Trophoblast cell (in vitro differentiated cells and primary cell): ENCODE measurements at regions not wholly inside any gene's neighbourhood (a gene's known extent, or its start where the extent isn't known, plus 50 kb on each side); places are given as distances from the start of the nearest gene placed in this dataset.

ENCODE experiments used
- DNase-seq, 2 donors: peaks; one replicate each; pipeline ENCODE4 v3.0.0-alpha.2; 2016
- H2AFZ ChIP-seq: 2 replicates; pipeline ENCODE4 v1.6.1; 2013; ENCODE audit warnings: low read length, moderate library complexity, mild to moderate bottlenecking; ENCODE audit not compliant: insufficient read depth, poor library complexity
- H2AK5ac ChIP-seq: 2 replicates; pipeline ENCODE4 v1.6.1; 2013; ENCODE audit warnings: mild to moderate bottlenecking, low read length
- H2BK120ac ChIP-seq: 2 replicates; pipeline ENCODE4 v1.6.1; 2013; ENCODE audit warnings: low read length, mild to moderate bottlenecking, moderate library complexity; ENCODE audit not compliant: insufficient read depth, poor library complexity
- H2BK12ac ChIP-seq: 2 replicates; pipeline ENCODE4 v1.6.1; 2013; ENCODE audit warnings: mild to moderate bottlenecking, low read length, moderate library complexity
- H2BK5ac ChIP-seq: 2 replicates; pipeline ENCODE4 v1.6.1; 2013; ENCODE audit warnings: low read length, low read depth, moderate library complexity, mild to moderate bottlenecking; ENCODE audit not compliant: poor library complexity
- H3K14ac ChIP-seq: 2 replicates; pipeline ENCODE4 v1.6.1; 2013; ENCODE audit warnings: mild to moderate bottlenecking, low read length
- H3K18ac ChIP-seq: 2 replicates; pipeline ENCODE4 v1.6.1; 2013; ENCODE audit warnings: mild to moderate bottlenecking, low read length
- H3K23ac ChIP-seq: 2 replicates; pipeline ENCODE4 v1.6.1; 2013; ENCODE audit warnings: low read length
- H3K27ac ChIP-seq: 2 replicates; pipeline ENCODE4 v1.5.1; 2013; ENCODE audit warnings: low read depth, mild to moderate bottlenecking, inconsistent platforms, low read length, moderate library complexity
- H3K27me3 ChIP-seq: 2 replicates; pipeline ENCODE4 v1.6.1; 2013; ENCODE audit warnings: inconsistent platforms, mild to moderate bottlenecking, low read length, moderate library complexity; ENCODE audit not compliant: insufficient read depth
- H3K36me3 ChIP-seq, 2 experiments: 1 replicate in 1 of 2; 2 replicates in 1 of 2; pipeline ENCODE4 v1.6.1; 2013; ENCODE audit warnings: low read length in 2 of 2, mild to moderate bottlenecking in 2 of 2, moderate library complexity in 1 of 2; ENCODE audit not compliant: insufficient read depth in 2 of 2, control insufficient read depth in 1 of 2
- H3K4ac ChIP-seq: 2 replicates; pipeline ENCODE4 v1.6.1; 2013; ENCODE audit warnings: low read depth, mild to moderate bottlenecking, low read length, moderate library complexity
- H3K4me1 ChIP-seq, 2 experiments: 1 replicate in 1 of 2; 2 replicates in 1 of 2; pipeline ENCODE4 v1.6.1; 2013; ENCODE audit warnings: low read length in 2 of 2, mild to moderate bottlenecking in 2 of 2, moderate library complexity in 1 of 2; ENCODE audit not compliant: insufficient read depth in 2 of 2, control insufficient read depth in 1 of 2
- H3K4me2 ChIP-seq: 2 replicates; pipeline ENCODE4 v1.6.1; 2013; ENCODE audit warnings: inconsistent platforms, mild to moderate bottlenecking, low read length, moderate library complexity
- H3K4me3 ChIP-seq: 2 replicates; pipeline ENCODE4 v1.5.1; 2013; ENCODE audit warnings: mild to moderate bottlenecking, low read depth, low read length, inconsistent platforms
- H3K79me1 ChIP-seq: one replicate; pipeline ENCODE4 v1.6.1; 2013; ENCODE audit warnings: low read length
- H3K79me2 ChIP-seq: 2 replicates; pipeline ENCODE4 v1.6.1; 2013; ENCODE audit warnings: low read length, mild to moderate bottlenecking; ENCODE audit not compliant: control insufficient read depth, insufficient read depth, poor library complexity
- H3K9ac ChIP-seq: 2 replicates; pipeline ENCODE4 v1.6.1; 2013; ENCODE audit warnings: mild to moderate bottlenecking, low read length
- H3K9me3 ChIP-seq: 2 replicates; pipeline ENCODE4 v1.6.1; 2013; ENCODE audit warnings: low read depth, mild to moderate bottlenecking, control low read depth, inconsistent platforms, low read length; ENCODE audit not compliant: insufficient read depth
- H4K12ac ChIP-seq: 2 replicates; pipeline ENCODE4 v1.6.1; 2013; ENCODE audit warnings: low read depth, mild to moderate bottlenecking, low read length, moderate library complexity
- H4K8ac ChIP-seq: 2 replicates; pipeline ENCODE4 v1.6.1; 2013; ENCODE audit warnings: low read depth, mild to moderate bottlenecking, low read length, moderate library complexity
- H4K91ac ChIP-seq: one replicate; pipeline ENCODE4 v1.6.1; 2013; ENCODE audit warnings: low read depth, mild to moderate bottlenecking, low read length, moderate library complexity
- WGBS: extraction: QIAGEN DNeasy Blood & Tissue Kit; methylation state at CpG from one replicate; pipeline ENCODE4 v1.1.7; 2013; ENCODE audit warnings: missing lambda C conversion rate; ENCODE audit not compliant: insufficient read length, insufficient coverage; ENCODE audit errors: extremely low coverage; 5-methylcytosine and 5-hydroxymethylcytosine counted together

DNA sequence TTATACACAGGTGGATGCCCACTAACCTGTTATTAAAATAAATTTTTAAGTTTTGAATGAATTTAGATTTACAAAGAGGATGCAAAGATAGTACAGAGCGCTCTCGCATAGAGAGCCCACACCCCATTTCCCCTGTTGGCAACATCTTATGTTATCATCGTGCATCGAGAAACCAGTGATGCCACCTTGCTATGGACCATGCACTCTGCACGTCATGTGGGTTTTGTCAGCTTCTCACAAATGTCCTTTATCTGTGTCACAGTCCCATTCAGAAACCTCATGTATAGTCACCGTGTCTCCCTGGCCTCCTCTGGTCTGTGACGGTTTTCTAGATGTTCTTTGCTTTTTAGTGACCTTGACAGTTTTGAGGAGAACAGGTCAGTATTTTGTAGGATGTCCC is 60.0 kb downstream of the ING1 start:
- Histone ChIP-seq H3K9ac (no peak overlapping the region), H4K91ac (no peak overlapping the region), H3K27me3 (no peaks in the 10 kb centered on the region), H3K18ac (no peak overlapping the region), H2BK12ac (no peak overlapping the region), H3K4me3 (no peak overlapping the region), H3K4ac (no peak overlapping the region), H4K8ac (no peak overlapping the region), H3K27ac (no peak overlapping the region), H3K79me1 (no peaks in the 10 kb centered on the region), H3K14ac (no peak overlapping the region), H2AFZ (no peak overlapping the region), H3K9me3 (no peaks in the 10 kb centered on the region), H2AK5ac (no peak overlapping the region), H3K36me3 (no peaks in the 10 kb centered on the region), H3K23ac (no peak overlapping the region), H3K79me2 (no peaks in the 10 kb centered on the region), H3K4me2 (no peak overlapping the region), H3K4me1 (no peaks in the 10 kb centered on the region), H2BK120ac (no peak overlapping the region), H4K12ac (no peak overlapping the region), H2BK5ac (no peak overlapping the region)
- no CpG with 5 or more reads among the region's 7 CpGs for WGBS
- DNase-seq = peak in 1 of 2 donors; percentile 31

DNA sequence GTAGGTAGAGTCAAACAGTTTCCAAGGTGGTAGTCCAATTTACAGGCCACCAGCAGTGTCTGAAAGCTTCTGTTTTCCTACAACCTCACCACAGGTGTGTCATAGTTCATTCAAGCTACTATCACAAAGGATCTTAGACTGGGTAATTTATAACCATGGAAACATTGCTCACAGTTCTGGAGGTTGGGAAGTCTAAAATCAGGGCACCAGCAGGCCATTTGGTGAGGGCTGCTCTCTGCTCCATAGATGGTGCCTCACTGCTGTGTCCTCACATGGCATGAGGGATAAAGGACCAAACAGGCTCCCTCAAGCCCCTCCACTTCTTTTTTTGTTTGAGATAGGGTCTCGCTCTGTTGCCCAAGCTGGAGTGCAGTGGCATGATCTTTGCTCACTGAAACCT is 60.6 kb downstream of the ING1 start:
- Histone ChIP-seq H3K79me2 (no peaks in the 10 kb centered on the region), H3K4ac (no peak overlapping the region), H3K18ac (no peak overlapping the region), H3K9ac (no peak overlapping the region), H3K14ac (no peak overlapping the region), H3K36me3 (no peaks in the 10 kb centered on the region), H3K9me3 (no peaks in the 10 kb centered on the region), H4K12ac (no peak overlapping the region), H2AK5ac (no peak overlapping the region), H3K27me3 (no peaks in the 10 kb centered on the region), H2BK120ac (no peak overlapping the region), H2BK12ac (no peak overlapping the region), H3K4me1 (no peaks in the 10 kb centered on the region), H3K79me1 (no peaks in the 10 kb centered on the region), H4K8ac (no peak overlapping the region), H3K4me2 (no peak overlapping the region), H3K4me3 (no peak overlapping the region), H3K27ac (no peak overlapping the region), H2AFZ (no peak overlapping the region), H2BK5ac (no peak overlapping the region), H4K91ac (no peak overlapping the region), H3K23ac (no peak overlapping the region)
- no CpG with 5 or more reads among the region's 1 CpG for WGBS
- peak; percentile 95 to 98 for DNase-seq

DNA sequence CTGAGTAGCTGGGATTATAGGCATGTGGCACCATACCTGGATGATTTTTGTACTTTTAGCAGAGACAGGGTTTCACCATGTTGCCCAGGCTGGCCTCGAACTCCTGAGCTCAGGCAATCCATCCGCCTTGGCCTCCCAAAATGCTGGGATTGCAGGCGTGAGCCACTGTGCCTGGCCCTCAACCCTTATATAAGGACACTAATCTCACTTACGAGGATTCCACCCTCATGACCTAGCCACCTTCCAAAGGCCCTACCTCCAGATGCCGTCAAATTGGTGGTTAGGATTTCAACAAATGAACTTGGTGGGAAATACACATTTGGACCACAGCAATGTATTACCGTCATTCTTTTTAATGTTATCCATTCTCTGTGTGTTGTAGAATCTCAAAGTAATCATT is 61.0 kb downstream of the ING1 start:
- Histone ChIP-seq H3K4me3 (no peak overlapping the region), H3K4ac (no peak overlapping the region), H3K4me2 (no peak overlapping the region), H4K12ac (no peak overlapping the region), H3K27me3 (no peaks in the 10 kb centered on the region), H3K9me3 (no peaks in the 10 kb centered on the region), H4K8ac (no peak overlapping the region), H2AK5ac (no peak overlapping the region), H4K91ac (no peak overlapping the region), H3K23ac (no peak overlapping the region), H2BK12ac (no peak overlapping the region), H3K79me2 (no peaks in the 10 kb centered on the region), H3K18ac (no peak overlapping the region), H2BK120ac (no peak overlapping the region), H2AFZ (no peak overlapping the region), H3K27ac (no peak overlapping the region), H3K4me1 (no peaks in the 10 kb centered on the region), H3K9ac (no peak overlapping the region), H2BK5ac (no peak overlapping the region), H3K36me3 (no peaks in the 10 kb centered on the region), H3K14ac (no peak overlapping the region), H3K79me1 (no peaks in the 10 kb centered on the region)
- no CpG with 5 or more reads among the region's 6 CpGs for WGBS
- peak; percentile 78 to 89 for DNase-seq

DNA sequence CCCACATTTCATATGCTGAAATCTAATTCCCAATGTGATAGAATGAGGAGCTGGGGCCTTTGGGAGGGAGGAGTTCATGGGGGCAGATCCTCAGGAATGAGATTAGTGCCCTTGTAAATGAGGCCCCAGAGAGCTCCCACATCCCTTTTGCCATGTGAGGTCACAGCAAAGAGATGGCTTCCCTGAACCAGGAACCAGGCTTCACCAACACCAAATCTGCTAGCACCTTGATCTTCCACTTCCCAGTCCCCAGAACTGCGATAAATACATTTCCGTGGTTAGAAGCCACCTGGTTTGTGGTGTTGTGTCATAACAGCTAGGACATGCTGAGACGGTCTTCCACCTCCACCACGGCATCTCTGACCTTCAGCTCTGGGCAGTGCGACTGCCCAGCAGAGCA is 62.1 kb downstream of the ING1 start:
- H4K12ac ChIP-seq = no peak overlapping the region
- no peak overlapping the region for H2AFZ ChIP-seq
- H3K27me3 ChIP-seq = no peaks in the 10 kb centered on the region
- no peaks in the 10 kb centered on the region for H3K79me1 ChIP-seq
- H3K9me3 ChIP-seq = no peaks in the 10 kb centered on the region
- H4K91ac ChIP-seq = no peak overlapping the region
- H2AK5ac ChIP-seq = no peak overlapping the region
- H2BK5ac ChIP-seq = no peak overlapping the region
- no peak overlapping the region for H2BK12ac ChIP-seq
- DNase-seq = peak in 1 of 2 donors; percentile 11
- no peak overlapping the region for H3K23ac ChIP-seq
- H3K4me3 ChIP-seq = no peak overlapping the region
- WGBS = no CpG with 5 or more reads among the region's 5 CpGs
- H3K36me3 ChIP-seq = no peaks in the 10 kb centered on the region
- H2BK120ac ChIP-seq = no peak overlapping the region
- no peak overlapping the region for H3K4ac ChIP-seq
- no peak overlapping the region for H3K14ac ChIP-seq
- no peaks in the 10 kb centered on the region for H3K79me2 ChIP-seq
- no peak overlapping the region for H3K27ac ChIP-seq
- H3K4me1 ChIP-seq = no peaks in the 10 kb centered on the region
- no peak overlapping the region for H3K4me2 ChIP-seq
- H3K18ac ChIP-seq = no peak overlapping the region
- no peak overlapping the region for H3K9ac ChIP-seq
- no peak overlapping the region for H4K8ac ChIP-seq
